ENCODE measurements at regions not wholly inside any gene's neighbourhood (a gene's known extent, or its start where the extent isn't known, plus 50 kb on each side); places are given as distances from the start of the nearest gene placed in this dataset.

- H4K8ac ChIP-seq (ENCODE audit: extremely low read depth, insufficient read depth, low read length) = no peak overlapping the region
- H3K4me3 ChIP-seq (ENCODE audit: extremely low read depth in 1 of 4, insufficient read depth in 2 of 4, low read depth in 3 of 4, low read length in 4 of 4) = no peak overlapping the region
- H2BK120ac ChIP-seq (replicated peaks; ENCODE audit: low read depth, low read length) = no peak overlapping the region
- H3K23ac ChIP-seq (ENCODE audit: insufficient read length) = no peak overlapping the region
- H4K91ac ChIP-seq (replicated peaks; ENCODE audit: insufficient read length, low read length) = no peak overlapping the region
- H3K18ac ChIP-seq (ENCODE audit: extremely low read depth, low read length) = no peak overlapping the region
- H2BK20ac ChIP-seq (ENCODE audit: low read length) = no peak overlapping the region
- H3K56ac ChIP-seq (replicated peaks; ENCODE audit: insufficient read length, low read depth, low read length) = no peak overlapping the region
- no peak overlapping the region for H2BK12ac ChIP-seq (ENCODE audit: low read depth, low read length)
- H3K23me2 ChIP-seq (ENCODE audit: low read depth, low read length) = no peaks in the 10 kb centered on the region; the same call in 1 of the 2 replicates
- H3K4me2 ChIP-seq (ENCODE audit: insufficient read depth in 1 of 2, low read depth in 2 of 2, low read length in 2 of 2) = no peak overlapping the region
- no peak overlapping the region for H3K14ac ChIP-seq (ENCODE audit: insufficient read length)
- H3K9ac ChIP-seq (replicated peaks in 1 of 4; ENCODE audit: extremely low read depth in 1 of 4, low read depth in 3 of 4, low read length in 3 of 4) = no peak overlapping the region
- no peak overlapping the region for H2AK5ac ChIP-seq (ENCODE audit: low read depth, low read length)
- H3K36me3 ChIP-seq (ENCODE audit: control insufficient read depth in 2 of 4, insufficient read depth in 4 of 4, low read length in 3 of 4) = no peaks in the 10 kb centered on the region
- H3K79me2 ChIP-seq (ENCODE audit: control insufficient read depth in 1 of 2, insufficient read depth in 2 of 2, low read length in 2 of 2) = no peaks in the 10 kb centered on the region
- no peak for DNase-seq (ENCODE audit: low read depth in 1 of 2, low spot score in 2 of 2)
- H3K79me1 ChIP-seq (ENCODE audit: low read depth, low read length) = no peaks in the 10 kb centered on the region
- ChIA-PET POLR2A (ENCODE audit: partially characterized antibody) (no interaction called here), CTCF (ENCODE audit: partially characterized antibody) (interaction anchor here (1.1 kb wide), 1 partner anchor 421 kb away, joined by 4 read pairs; no protein-coding TSS in a partner anchor)
- no peak overlapping the region for H3K4ac ChIP-seq (replicated peaks; ENCODE audit: insufficient read length, low read depth, low read length)
- no peaks in the 10 kb centered on the region for H4K20me1 ChIP-seq (replicated peaks in 1 of 2; ENCODE audit: control insufficient read depth in 1 of 2, insufficient read depth in 2 of 2, low read length in 2 of 2)
- no peak for FAIRE-seq
- no peaks in the 10 kb centered on the region for H3K27me3 ChIP-seq (replicated peaks in 1 of 4; ENCODE audit: control insufficient read depth in 3 of 4, extremely low read depth in 1 of 4, insufficient read depth in 3 of 4, low read length in 3 of 4)
- H3K27ac ChIP-seq (ENCODE audit: low read depth, low read length) = no peak overlapping the region
- 80% methylated on average over 1 of the region's 1 CpG; no CpG with 5 or more reads in 1 of the 2 experiments for WGBS, 2 experiments (ENCODE audit: extremely low coverage in 1 of 2, insufficient coverage in 1 of 2, insufficient read length in 1 of 2, insufficient replicate concordance in 2 of 2, low coverage in 1 of 2, low lambda C conversion rate in 2 of 2, missing lambda C conversion rate in 1 of 2)
- H2AFZ ChIP-seq (ENCODE audit: low read length) = no peak overlapping the region
- H2BK5ac ChIP-seq (ENCODE audit: low read depth, low read length) = no peak overlapping the region
- H3K4me1 ChIP-seq (replicated peaks in 1 of 4; ENCODE audit: control insufficient read depth in 3 of 4, insufficient read depth in 4 of 4, low read length in 3 of 4) = no peaks in the 10 kb centered on the region
- no peak overlapping the region for H2BK15ac ChIP-seq (ENCODE audit: low read length)
- peaks cover 0 to 3% of the 10 kb centered on the region in 2 experiments; a peak in 1 of 4 replicates for H3K9me3 ChIP-seq (ENCODE audit: insufficient read depth in 2 of 2, low read depth in 1 of 2, low read length in 1 of 2)
- no peak overlapping the region for H4K5ac ChIP-seq (ENCODE audit: insufficient read length, low read depth, low read length)
- TF ChIP-seq BRCA1 (IDR thresholded peaks at IDR 0.05; ENCODE audit: low read depth, low read length) (no peak), MAFK (IDR thresholded peaks at IDR 0.05; ENCODE audit: low read depth, low read length) (no peak), CHD1 (IDR thresholded peaks at IDR 0.05; ENCODE audit: low read depth, low read length) (no peak), FOSL1 (IDR thresholded peaks at IDR 0.05; ENCODE audit: insufficient read depth, low read depth, low read length) (no peak), KDM4A (IDR thresholded peaks at IDR 0.05; ENCODE audit: low read depth, low read length, severe bottlenecking) (no peak)
These were observed 228.8 kb upstream of the ZNF462 start for GRCh38 chr9:106634183-106634582.

Data from H1 (cell line).